OCI-LY1 (cell line): ENCODE measurements at regions not wholly inside any gene's neighbourhood (a gene's known extent, or its start where the extent isn't known, plus 50 kb on each side); places are given as distances from the start of the nearest gene placed in this dataset.

ENCODE experiments used
- EZH2 ChIP-seq: fragments of 200-600 bp; sonication (generic), shearing (Covaris generic); IDR thresholded peaks from 2 replicates; pipeline ENCODE4 v1.8.0; 2017; ENCODE audit warnings: borderline replicate concordance, mixed run types, mild to moderate bottlenecking, antibody characterized with exemption, low read length, moderate library complexity, mixed read lengths
- TF ChIP-seq, protein P1 (sequence below): fragments of 200-600 bp; sonication (generic), shearing (Covaris generic); IDR thresholded peaks from 2 replicates; pipeline ENCODE4 v1.5.1; 2017; ENCODE audit warnings: mild to moderate bottlenecking, antibody characterized with exemption, low read length, moderate library complexity, mixed read lengths

DNA sequence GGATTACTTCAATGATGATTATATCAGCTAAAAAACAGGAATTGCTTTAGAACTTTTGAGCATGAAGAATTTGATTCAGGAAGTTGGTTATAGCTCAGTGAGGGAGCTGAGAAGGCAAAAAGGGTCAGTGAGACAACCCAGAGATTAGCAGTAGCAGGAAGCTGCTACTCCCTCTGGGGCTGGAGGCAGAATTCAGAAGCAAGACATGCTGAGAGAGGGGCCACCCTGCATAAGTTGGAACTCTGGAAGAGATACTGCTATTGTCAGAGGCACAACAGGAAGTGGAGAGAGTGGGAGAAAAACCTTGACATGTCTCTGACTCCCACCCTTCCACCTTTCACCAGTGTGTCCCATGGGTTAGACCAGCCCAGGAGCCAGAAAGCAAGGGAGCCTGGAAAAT is 488.7 kb downstream of the ADRA2A start:
- TF ChIP-seq, protein P1, sequence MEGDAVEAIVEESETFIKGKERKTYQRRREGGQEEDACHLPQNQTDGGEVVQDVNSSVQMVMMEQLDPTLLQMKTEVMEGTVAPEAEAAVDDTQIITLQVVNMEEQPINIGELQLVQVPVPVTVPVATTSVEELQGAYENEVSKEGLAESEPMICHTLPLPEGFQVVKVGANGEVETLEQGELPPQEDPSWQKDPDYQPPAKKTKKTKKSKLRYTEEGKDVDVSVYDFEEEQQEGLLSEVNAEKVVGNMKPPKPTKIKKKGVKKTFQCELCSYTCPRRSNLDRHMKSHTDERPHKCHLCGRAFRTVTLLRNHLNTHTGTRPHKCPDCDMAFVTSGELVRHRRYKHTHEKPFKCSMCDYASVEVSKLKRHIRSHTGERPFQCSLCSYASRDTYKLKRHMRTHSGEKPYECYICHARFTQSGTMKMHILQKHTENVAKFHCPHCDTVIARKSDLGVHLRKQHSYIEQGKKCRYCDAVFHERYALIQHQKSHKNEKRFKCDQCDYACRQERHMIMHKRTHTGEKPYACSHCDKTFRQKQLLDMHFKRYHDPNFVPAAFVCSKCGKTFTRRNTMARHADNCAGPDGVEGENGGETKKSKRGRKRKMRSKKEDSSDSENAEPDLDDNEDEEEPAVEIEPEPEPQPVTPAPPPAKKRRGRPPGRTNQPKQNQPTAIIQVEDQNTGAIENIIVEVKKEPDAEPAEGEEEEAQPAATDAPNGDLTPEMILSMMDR, result no peak
- no peak for TF ChIP-seq EZH2
